ENCODE measurements at regions not wholly inside any gene's neighbourhood (a gene's known extent, or its start where the extent isn't known, plus 50 kb on each side); places are given as distances from the start of the nearest gene placed in this dataset.

DNA sequence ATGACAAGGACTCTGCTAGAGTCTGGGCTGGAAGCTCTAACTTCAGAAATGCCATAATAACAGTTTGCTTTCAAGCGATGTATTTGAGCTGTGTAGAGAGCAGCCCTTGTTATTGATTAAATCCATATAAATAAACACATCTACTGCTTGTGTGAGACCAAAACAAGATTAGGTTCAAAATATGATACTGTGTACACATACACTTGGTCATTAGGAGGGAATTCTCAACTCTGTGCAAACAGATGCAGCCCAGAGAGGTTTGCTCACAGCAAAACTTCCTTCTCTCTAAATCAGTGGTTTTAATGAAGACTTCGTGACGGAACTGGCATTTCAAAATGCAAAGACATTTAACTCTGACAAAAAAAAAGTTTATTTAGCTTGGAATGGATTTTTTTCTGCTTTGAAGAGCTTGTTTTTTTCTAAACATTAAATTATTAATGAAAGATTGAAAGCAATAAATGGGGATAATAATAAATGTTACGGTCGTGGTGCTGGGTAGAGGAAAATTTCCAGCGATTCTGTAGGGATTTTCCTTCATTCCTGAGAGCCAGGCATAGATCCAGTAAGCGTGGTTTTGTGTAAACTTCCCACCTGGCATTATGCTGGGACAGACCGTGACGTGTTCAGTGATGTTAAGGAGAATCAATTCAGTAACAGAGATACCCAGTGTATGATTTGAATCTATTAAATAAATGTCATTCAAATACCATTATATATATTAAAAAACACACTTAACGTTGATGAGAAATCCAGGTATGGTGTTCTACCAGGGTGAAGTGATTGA is 213.7 kb downstream of the TEX29 start:
- H3K27ac Mint-ChIP-seq: no peak overlapping the region
- H3K4me3 Mint-ChIP-seq: no peak overlapping the region
- no peaks in the 10 kb centered on the region for H3K36me3 Mint-ChIP-seq
- H3K4me1 Mint-ChIP-seq (ENCODE audit: low read depth): peaks cover 17% of the 10 kb centered on the region
- H3K27me3 Mint-ChIP-seq: peaks cover 31% of the 10 kb centered on the region
- H3K9me3 Mint-ChIP-seq (ENCODE audit: low read depth): no peaks in the 10 kb centered on the region

DNA sequence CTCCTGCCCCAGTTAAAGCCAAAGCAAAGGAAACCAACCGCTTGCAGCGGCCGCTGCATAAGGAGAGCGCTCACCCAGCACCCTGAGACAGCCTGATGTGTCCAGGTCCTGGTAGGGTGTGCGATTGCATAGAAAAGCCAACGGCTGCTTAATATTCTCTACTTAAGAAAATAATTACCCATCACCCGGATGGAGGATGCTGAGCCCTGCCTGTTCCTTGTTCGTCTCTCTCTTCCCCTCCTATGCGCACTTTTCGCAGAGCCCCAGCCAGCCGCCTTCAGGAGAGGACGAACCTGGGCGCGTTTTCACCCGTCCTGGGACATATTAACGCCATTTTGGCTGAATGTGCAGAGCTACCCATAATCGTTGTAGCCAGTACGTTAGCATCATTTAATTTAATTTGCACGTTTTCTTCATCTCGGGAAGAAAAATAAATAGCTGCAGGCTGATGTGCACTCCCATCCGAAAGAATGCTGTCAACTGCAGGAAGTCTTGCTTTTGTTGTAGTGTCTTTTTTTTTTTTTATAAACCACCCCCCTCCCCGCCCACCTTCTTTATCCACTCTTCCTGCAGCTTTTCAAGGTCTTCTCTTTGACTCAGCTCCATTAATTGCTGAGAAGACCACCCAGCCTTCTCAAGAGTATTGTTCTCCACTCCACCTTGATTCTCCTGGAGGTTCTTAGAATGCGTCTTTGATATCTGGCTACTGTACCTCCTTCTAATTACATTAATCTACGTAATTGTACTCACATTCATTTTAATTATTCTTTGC is 214.5 kb downstream of the TEX29 start:
- no peaks in the 10 kb centered on the region for H3K9me3 Mint-ChIP-seq (ENCODE audit: low read depth)
- no peak overlapping the region for H3K27ac Mint-ChIP-seq
- H3K4me3 Mint-ChIP-seq: peak overlapping the region; percentile 47
- H3K36me3 Mint-ChIP-seq: no peaks in the 10 kb centered on the region
- H3K4me1 Mint-ChIP-seq (ENCODE audit: low read depth): peaks cover 13% of the 10 kb centered on the region
- peaks cover 34% of the 10 kb centered on the region for H3K27me3 Mint-ChIP-seq

DNA sequence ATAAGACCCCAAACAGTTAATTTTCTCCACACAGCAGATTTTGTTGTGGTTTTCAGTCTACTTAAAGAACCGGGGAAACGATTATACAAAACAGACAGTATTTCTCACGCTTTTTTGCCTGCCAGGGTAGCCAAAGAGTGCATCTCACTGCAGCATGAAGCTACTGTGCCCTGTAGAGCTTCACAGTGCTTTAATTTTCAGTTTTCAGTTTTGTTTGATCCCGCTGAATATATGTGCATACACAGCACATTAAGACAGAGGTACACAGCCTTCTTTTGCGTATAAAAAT is 215.0 kb downstream of the TEX29 start:
- peaks cover 12% of the 10 kb centered on the region for H3K4me1 Mint-ChIP-seq (ENCODE audit: low read depth)
- H3K4me3 Mint-ChIP-seq: peak overlapping the region; percentile 47
- peaks cover 34% of the 10 kb centered on the region for H3K27me3 Mint-ChIP-seq
- H3K27ac Mint-ChIP-seq: no peak overlapping the region
- H3K9me3 Mint-ChIP-seq (ENCODE audit: low read depth): no peaks in the 10 kb centered on the region
- no peaks in the 10 kb centered on the region for H3K36me3 Mint-ChIP-seq

DNA sequence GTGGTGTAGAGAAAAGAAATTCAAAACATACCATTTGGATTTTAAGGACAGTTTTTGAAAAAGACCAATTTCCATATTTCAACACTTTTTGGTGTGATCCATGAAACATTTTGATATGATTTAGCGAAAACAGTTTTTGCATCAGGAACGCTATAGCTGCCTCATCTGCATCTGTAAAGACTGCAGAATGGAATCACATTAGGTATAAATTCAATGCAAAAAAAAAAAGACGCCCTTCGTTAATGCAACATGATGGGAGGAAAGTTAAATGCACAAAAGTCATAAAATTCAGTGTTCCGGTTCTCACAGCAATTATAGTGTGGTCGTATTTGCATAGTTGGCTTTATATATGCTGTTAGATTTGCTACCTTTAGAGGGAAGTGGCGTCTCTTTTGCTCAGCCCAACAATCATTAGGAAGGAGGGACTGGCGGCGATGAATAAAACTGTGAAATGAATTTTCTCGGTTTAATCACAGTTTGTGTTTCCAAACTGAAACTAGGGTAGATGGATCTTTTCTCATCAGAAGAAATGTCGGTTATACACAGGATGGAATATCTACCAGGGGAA is 215.7 kb downstream of the TEX29 start:
- H3K4me3 Mint-ChIP-seq: no peak overlapping the region
- peaks cover 12% of the 10 kb centered on the region for H3K4me1 Mint-ChIP-seq (ENCODE audit: low read depth)
- no peak overlapping the region for H3K27ac Mint-ChIP-seq
- H3K9me3 Mint-ChIP-seq (ENCODE audit: low read depth): no peaks in the 10 kb centered on the region
- peaks cover 34% of the 10 kb centered on the region for H3K27me3 Mint-ChIP-seq
- no peaks in the 10 kb centered on the region for H3K36me3 Mint-ChIP-seq

DNA sequence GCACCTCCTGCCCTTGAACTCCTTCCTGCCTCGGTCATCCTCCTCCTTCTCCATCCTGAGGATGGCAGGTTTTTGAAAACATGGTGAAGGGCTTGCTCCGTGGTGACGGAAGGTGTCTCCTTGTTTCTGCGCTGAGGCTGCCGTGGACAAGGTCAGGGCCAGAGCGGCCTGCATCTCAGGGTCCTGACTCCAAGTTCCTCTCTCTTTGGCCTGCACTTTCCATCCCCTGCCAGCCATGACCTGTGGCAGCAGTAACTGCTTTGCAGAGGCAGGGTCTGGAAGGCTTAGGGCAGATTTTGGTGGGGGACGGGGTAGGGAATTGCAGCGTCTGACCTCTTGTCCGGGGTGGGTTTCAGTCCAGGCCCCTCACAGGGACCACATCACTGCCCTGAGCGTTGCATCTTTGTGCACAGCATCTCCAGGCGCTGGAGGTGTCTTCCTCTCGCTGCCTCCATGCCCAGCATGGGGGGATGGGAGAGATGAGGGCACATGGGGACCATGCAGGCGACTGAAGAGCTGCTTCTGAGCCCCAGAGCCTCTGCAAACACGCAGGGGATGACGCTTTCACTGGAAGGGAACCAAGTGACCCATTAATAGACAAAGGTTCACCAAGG is 216.8 kb downstream of the TEX29 start:
- H3K9me3 Mint-ChIP-seq (ENCODE audit: low read depth): no peaks in the 10 kb centered on the region
- H3K4me3 Mint-ChIP-seq: no peak overlapping the region
- H3K4me1 Mint-ChIP-seq (ENCODE audit: low read depth): peaks cover 12% of the 10 kb centered on the region
- no peak overlapping the region for H3K27ac Mint-ChIP-seq
- peaks cover 28% of the 10 kb centered on the region for H3K27me3 Mint-ChIP-seq
- no peaks in the 10 kb centered on the region for H3K36me3 Mint-ChIP-seq

DNA sequence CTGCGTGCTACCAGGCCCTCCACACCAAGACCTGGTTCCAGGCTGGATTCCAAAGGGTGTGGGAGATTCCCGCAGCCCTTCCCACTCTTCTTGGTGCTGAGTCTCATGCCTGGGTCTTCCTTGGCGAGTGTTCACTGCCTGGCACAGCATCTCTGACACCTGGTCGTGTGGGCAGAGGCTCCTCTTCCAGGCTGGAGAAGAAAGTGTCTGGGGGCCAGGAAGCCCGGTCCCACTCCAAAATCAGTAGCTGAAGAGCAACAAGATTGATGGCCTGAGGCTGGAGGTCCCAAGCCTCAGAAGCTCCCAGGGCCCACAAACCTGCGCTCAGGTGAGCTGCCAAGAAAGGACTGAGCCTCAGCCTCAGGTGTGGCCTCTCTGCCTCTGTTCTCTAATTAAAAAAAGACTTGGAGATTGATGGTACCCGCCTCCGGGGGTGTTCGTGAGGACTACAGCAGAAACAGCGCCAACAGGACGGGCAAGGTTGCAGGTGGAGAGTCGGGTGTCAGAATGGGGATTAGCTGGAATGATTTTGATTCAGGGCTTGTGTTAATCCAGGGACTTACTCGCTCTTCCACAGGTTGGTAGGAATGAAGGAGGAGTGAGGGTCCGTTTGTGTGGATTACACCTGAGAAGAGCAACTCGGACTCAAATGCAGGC is 217.5 kb downstream of the TEX29 start:
- Mint-ChIP-seq H3K4me1 (ENCODE audit: low read depth) (peaks cover 12% of the 10 kb centered on the region), H3K4me3 (no peak overlapping the region), H3K27ac (no peak overlapping the region), H3K27me3 (peaks cover 29% of the 10 kb centered on the region), H3K36me3 (no peaks in the 10 kb centered on the region), H3K9me3 (ENCODE audit: low read depth) (no peaks in the 10 kb centered on the region)

DNA sequence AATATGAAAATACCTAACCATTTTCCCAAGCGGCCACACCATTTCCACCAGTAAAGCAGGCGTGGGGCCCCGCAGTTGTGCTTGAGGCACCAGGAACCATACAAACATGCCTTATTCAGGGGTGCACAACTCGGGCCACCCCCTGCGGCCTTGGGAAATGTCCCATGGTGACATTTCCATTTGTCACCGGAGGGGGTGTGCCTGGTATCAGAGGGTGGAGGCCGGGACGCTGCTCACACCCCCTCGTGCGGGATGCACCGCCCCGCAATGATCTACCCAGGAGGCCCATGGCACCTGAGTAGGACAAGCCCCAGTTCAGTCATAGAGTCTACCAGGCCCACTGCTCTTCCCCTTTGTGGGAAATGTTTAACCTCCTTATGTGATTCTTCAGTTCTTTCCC is 218.8 kb downstream of the TEX29 start:
- H3K4me1 Mint-ChIP-seq (ENCODE audit: low read depth): peaks cover 12% of the 10 kb centered on the region
- H3K27me3 Mint-ChIP-seq: peaks cover 22% of the 10 kb centered on the region
- H3K36me3 Mint-ChIP-seq: no peaks in the 10 kb centered on the region

DNA sequence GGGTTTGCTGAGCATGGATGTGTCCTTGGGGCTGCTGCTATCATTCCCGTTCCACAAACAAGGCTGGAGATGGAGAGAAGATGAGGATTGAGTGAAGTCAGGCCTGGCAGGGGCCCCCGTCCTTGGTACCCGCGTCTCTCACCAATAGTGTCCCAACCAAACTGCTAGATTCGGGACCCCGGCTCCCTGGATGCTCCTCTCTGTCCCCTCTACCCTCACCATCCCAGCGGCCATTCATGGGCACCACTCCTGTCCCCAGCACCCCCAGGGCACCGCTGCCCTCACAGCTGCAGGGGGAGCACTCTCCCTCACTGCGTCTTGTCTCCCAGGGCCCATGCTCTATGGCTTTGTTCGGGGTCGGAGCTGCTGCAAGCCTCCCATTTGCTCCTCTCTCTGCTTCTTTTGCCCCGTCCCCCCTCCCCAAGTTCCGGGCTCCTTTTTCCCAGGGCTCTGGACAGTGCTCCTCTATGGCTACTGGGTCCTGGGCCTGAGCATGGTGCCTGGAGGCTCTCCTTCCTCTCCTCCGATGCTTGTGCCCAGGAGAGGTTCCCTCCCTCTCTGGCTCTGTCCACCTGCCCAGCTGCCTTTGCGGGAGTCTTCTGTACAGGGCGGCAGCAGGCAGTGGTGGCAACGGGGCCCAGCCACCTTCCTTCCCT is 219.5 kb downstream of the TEX29 start:
- no peaks in the 10 kb centered on the region for H3K9me3 Mint-ChIP-seq (ENCODE audit: low read depth)
- H3K4me3 Mint-ChIP-seq: no peak overlapping the region
- H3K36me3 Mint-ChIP-seq: no peaks in the 10 kb centered on the region
- no peak overlapping the region for H3K27ac Mint-ChIP-seq
- peaks cover 22% of the 10 kb centered on the region for H3K27me3 Mint-ChIP-seq
- peaks cover 8% of the 10 kb centered on the region for H3K4me1 Mint-ChIP-seq (ENCODE audit: low read depth)

More for the DNA sequence above, 218.8 kb downstream of the TEX29 start:
- Mint-ChIP-seq H3K9me3 (ENCODE audit: low read depth) (no peaks in the 10 kb centered on the region), H3K4me3 (no peak overlapping the region), H3K27ac (no peak overlapping the region)

DNA sequence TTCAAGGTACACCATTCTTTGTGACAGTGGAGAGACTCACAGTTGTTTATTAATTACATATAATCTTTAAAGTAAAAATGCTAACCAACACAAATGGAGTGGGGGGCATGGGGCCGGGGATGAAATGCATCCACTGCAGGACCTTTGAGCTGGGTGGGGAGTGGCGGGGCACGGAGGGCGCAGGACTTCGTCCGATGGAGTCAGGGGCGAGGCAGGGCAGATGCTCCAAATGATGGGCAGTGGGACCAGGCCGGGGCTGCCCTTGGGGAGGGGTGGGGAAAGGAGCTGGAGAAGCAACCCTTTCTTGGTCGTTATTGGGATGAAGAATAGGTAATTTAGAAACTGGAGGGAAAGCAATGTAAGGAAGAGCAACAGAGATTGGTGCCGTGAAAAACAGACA is 220.0 kb downstream of the TEX29 start:
- Mint-ChIP-seq H3K27me3 (peaks cover 18% of the 10 kb centered on the region), H3K27ac (no peak overlapping the region), H3K36me3 (no peaks in the 10 kb centered on the region), H3K4me3 (no peak overlapping the region), H3K9me3 (ENCODE audit: low read depth) (no peaks in the 10 kb centered on the region), H3K4me1 (ENCODE audit: low read depth) (peaks cover 2% of the 10 kb centered on the region)

DNA sequence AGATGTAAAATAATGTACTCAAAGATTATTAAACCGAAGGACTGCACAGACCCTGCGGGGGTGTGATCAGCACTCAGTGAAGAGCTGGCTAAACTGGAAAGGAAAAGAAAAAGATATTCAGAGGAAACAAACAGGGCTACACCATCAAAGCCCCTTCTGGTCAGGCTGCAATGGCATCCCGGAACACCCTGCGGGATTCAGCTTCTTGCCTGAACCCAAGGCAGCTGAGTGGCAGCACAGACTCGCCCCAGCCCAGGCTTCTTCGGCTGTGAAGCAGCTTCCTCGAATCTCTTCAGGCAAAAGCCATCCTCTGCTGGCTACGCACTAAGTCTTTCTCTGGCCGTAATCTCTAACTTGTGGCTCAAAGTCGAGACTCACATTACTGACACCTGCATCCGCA is 220.9 kb downstream of the TEX29 start:
- Mint-ChIP-seq H3K36me3 (no peaks in the 10 kb centered on the region), H3K4me1 (ENCODE audit: low read depth) (no peaks in the 10 kb centered on the region), H3K27ac (no peak overlapping the region), H3K27me3 (peaks cover 14% of the 10 kb centered on the region), H3K9me3 (ENCODE audit: low read depth) (no peaks in the 10 kb centered on the region), H3K4me3 (no peak overlapping the region)

DNA sequence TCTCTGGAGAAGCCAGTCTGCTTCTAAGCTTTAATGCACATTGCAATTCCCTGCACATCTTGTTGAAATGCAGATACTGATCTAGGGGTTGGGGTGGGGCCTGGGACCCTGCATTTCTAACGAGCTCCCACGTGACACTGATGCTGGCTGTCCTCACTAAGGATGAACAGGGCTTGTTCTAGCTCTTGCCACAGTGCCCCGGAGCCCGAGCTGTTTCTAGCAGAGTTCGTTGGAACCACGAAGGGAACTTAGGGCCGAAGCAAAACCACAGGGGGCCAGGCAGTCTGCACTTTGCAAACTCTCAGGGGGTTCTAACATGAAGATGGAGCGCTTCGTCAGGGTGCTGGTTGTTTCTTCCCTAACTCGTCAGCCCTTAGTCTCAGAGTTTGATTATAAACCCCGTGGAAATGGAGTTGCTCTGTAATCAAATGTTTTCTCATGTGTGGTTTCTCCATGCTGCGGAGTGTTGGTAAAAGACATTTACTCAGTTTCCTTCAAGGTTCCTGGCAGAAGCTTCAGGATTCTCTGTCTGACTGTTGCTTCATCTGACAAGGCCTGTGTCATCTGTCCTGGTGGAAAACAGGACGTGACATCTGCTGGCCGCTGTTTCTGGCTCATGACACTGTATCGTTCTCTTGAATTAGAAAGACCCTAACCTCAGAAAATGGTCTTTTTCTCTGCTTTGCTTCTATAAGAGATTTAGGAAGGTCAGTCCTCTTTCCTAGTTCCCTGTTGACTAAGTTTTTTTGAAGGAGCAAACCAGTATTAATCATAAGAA is 221.5 kb downstream of the TEX29 start:
- H3K4me1 Mint-ChIP-seq (ENCODE audit: low read depth): no peaks in the 10 kb centered on the region
- H3K9me3 Mint-ChIP-seq (ENCODE audit: low read depth): no peaks in the 10 kb centered on the region
- no peak overlapping the region for H3K4me3 Mint-ChIP-seq
- H3K36me3 Mint-ChIP-seq: no peaks in the 10 kb centered on the region
- peaks cover 11% of the 10 kb centered on the region for H3K27me3 Mint-ChIP-seq
- H3K27ac Mint-ChIP-seq: no peak overlapping the region

DNA sequence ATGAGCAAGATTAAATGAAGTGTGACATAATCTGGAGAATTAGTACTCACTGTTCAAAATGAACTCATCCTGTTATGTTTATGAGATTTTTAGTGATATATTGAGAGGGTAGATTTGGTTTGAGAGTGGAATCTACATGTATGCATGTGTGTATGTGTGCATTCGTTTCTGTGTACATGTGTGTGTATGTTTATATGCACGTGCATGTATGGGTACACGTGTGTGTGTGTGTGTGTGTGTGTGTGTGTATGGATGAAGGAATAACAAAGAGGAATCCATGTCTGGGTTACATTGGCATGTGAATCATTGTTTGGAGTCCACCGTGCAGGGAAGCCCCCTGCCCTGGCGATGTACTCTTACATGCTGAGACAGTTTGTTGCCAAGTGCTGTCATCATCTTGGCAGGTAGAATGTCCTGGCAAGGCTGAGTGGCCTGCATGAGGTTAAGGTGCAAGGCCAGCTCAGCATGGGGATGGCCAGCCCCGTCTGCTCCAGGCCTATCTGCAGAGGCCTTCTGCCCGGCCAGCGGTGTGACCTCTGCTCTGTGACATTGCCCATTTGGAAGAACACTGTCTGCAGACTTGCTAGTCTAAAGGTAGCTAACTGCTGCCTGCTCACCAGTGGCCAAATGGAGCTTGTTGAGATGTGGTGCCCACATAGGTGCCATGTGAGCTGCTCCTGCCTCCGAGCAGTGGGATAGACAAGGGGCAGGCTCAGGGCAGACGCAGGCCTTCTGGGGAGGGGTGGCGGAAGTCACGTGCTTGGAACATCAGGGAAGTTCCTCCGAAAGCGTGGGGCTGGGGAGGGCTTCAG is 222.3 kb downstream of the TEX29 start:
- no peaks in the 10 kb centered on the region for H3K9me3 Mint-ChIP-seq (ENCODE audit: low read depth)
- no peaks in the 10 kb centered on the region for H3K4me1 Mint-ChIP-seq (ENCODE audit: low read depth)
- H3K36me3 Mint-ChIP-seq: no peaks in the 10 kb centered on the region
- no peak overlapping the region for H3K27ac Mint-ChIP-seq
- H3K4me3 Mint-ChIP-seq: no peak overlapping the region
- peaks cover 11% of the 10 kb centered on the region for H3K27me3 Mint-ChIP-seq

DNA sequence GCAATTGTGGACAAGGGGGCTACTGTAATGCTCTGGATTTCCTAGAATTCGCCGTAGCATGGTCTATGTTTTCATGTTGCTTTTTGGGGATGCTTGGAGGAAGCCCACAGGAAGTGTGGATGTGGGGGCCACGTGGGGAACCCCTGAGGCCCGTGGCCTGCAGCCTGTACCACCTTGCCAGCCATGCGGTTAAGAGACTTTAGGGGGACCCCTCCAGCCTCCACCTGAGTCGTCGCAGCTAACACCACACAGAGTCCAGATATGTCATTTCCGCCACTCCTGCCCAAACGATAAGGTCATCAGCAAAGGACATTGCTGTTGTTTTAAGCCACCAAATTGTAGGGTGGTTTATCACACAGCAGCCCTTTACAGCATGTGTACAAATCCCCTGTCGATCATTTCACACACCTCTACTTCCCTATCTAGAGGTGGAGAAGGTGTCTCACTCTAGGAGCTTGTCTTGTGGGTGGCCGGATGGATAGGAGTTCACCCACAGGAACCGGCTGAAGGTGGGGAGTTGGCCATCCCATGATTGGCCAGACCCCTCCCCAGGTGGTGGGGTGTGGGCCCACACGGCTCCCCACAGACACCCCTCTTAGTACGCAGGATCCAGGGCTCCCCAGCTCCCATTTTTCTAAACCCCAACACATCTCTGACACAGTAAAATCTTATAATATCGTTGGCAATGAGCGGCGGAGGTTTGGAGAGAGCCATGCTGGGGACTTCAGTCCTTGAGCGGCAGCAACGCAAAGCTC is 226.7 kb downstream of the TEX29 start:
- Mint-ChIP-seq H3K9me3 (ENCODE audit: low read depth) (no peaks in the 10 kb centered on the region), H3K27me3 (peaks cover 6% of the 10 kb centered on the region), H3K4me1 (ENCODE audit: low read depth) (no peaks in the 10 kb centered on the region), H3K27ac (no peak overlapping the region), H3K36me3 (no peaks in the 10 kb centered on the region), H3K4me3 (no peak overlapping the region)
